ENCODE measurements at regions not wholly inside any gene's neighbourhood (a gene's known extent, or its start where the extent isn't known, plus 50 kb on each side); places are given as distances from the start of the nearest gene placed in this dataset.

DNA sequence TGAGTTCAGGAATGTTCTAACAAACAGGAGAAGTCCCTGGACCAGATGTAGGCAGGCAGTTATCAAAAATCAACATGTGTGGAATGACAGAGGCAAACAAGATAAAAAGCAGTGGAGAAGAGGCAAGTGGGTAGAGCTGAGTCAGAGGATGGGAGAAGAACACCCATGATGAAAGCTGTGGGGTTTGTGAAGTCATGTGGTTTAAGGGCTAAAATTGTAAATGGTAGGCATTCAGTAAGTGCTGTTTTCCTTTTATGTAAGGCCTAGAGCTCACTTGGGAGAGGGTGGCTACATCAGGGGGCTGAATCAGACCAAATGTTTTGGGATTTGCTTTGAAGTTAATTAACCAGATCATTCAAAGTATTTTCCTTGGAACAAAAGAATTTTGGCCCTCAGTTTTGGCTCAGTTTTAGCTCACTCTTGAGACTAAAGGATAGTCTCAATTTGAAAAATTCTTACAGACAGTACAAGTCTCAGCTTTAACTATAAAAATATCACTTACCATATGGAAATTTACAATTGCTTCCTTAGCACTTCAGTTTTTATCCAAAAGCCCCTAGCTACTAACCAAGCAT is 114.5 kb upstream of the PCDH7 start:
- POLR2A ChIA-PET: no interaction called here
- Histone ChIP-seq H3K9me3 (ENCODE audit: control insufficient read depth in 1 of 2, insufficient read depth in 1 of 2, low read depth in 1 of 2, low read length in 2 of 2) (peaks cover 0 to 5% of the 10 kb centered on the region in 2 experiments; a peak in 1 of 4 replicates), H3K4me2 (ENCODE audit: low read length) (no peak overlapping the region), H3K9ac (ENCODE audit: low read length) (no peak overlapping the region), H3K4me1 (ENCODE audit: control insufficient read depth in 1 of 2, insufficient read depth in 2 of 2, low read length in 2 of 2) (no peaks in the 10 kb centered on the region), H3K27me3 (ENCODE audit: insufficient read depth, low read length) (no peaks in the 10 kb centered on the region), H4K20me1 (ENCODE audit: insufficient read depth) (no peaks in the 10 kb centered on the region), H3K27ac (ENCODE audit: low read depth, low read length) (no peak overlapping the region), H3K9me2 (ENCODE audit: insufficient read depth) (no peaks in the 10 kb centered on the region), H3K4me3 (replicated peaks in 1 of 2; ENCODE audit: low read depth in 1 of 2, low read length in 2 of 2) (no peak overlapping the region), H3K36me3 (ENCODE audit: control insufficient read depth in 1 of 2, insufficient read depth in 2 of 2, low read length in 2 of 2) (no peaks in the 10 kb centered on the region), H2AFZ (ENCODE audit: low read depth, low read length, poor library complexity, severe bottlenecking) (peak overlapping the region; percentile 88), H3K79me2 (ENCODE audit: insufficient read depth, low read length) (no peaks in the 10 kb centered on the region)
- no TSS peak for BruUV-seq (replicated peaks)
- ATAC-seq (no peak), DNase-seq (ENCODE audit: low read depth, low spot score) (no peak)
- CTCF ChIA-PET: no interaction called here
- intact Hi-C loops (cut with micrococcal nuclease): no loop called here
- RAD21 ChIA-PET (ENCODE audit: low non-redundant PET in 1 of 2, low total read pairs in 2 of 2, uncharacterized antibody in 2 of 2, unreplicated experiment in 2 of 2): no interaction called here
- no peak for TF ChIP-seq CEBPB (IDR thresholded peaks at IDR 0.05; ENCODE audit: low read depth)
- no peak for TF ChIP-seq FOSL1 (IDR thresholded peaks at IDR 0.05; ENCODE audit: low read depth)
- no peak for TF ChIP-seq SP1 (IDR thresholded peaks at IDR 0.05; ENCODE audit: low read depth)
- TF ChIP-seq, protein P1, sequence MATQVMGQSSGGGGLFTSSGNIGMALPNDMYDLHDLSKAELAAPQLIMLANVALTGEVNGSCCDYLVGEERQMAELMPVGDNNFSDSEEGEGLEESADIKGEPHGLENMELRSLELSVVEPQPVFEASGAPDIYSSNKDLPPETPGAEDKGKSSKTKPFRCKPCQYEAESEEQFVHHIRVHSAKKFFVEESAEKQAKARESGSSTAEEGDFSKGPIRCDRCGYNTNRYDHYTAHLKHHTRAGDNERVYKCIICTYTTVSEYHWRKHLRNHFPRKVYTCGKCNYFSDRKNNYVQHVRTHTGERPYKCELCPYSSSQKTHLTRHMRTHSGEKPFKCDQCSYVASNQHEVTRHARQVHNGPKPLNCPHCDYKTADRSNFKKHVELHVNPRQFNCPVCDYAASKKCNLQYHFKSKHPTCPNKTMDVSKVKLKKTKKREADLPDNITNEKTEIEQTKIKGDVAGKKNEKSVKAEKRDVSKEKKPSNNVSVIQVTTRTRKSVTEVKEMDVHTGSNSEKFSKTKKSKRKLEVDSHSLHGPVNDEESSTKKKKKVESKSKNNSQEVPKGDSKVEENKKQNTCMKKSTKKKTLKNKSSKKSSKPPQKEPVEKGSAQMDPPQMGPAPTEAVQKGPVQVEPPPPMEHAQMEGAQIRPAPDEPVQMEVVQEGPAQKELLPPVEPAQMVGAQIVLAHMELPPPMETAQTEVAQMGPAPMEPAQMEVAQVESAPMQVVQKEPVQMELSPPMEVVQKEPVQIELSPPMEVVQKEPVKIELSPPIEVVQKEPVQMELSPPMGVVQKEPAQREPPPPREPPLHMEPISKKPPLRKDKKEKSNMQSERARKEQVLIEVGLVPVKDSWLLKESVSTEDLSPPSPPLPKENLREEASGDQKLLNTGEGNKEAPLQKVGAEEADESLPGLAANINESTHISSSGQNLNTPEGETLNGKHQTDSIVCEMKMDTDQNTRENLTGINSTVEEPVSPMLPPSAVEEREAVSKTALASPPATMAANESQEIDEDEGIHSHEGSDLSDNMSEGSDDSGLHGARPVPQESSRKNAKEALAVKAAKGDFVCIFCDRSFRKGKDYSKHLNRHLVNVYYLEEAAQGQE (IDR thresholded peaks at IDR 0.05; ENCODE audit: low read depth): no peak
- TF ChIP-seq, protein P2, sequence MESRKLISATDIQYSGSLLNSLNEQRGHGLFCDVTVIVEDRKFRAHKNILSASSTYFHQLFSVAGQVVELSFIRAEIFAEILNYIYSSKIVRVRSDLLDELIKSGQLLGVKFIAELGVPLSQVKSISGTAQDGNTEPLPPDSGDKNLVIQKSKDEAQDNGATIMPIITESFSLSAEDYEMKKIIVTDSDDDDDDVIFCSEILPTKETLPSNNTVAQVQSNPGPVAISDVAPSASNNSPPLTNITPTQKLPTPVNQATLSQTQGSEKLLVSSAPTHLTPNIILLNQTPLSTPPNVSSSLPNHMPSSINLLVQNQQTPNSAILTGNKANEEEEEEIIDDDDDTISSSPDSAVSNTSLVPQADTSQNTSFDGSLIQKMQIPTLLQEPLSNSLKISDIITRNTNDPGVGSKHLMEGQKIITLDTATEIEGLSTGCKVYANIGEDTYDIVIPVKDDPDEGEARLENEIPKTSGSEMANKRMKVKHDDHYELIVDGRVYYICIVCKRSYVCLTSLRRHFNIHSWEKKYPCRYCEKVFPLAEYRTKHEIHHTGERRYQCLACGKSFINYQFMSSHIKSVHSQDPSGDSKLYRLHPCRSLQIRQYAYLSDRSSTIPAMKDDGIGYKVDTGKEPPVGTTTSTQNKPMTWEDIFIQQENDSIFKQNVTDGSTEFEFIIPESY (IDR thresholded peaks at IDR 0.05; ENCODE audit: extremely low read depth, insufficient replicate concordance, low read length): no peak
- no peak for TF ChIP-seq ZFX (IDR thresholded peaks at IDR 0.05)

Data from HCT116 (cell line).